ENCODE measurements at regions not wholly inside any gene's neighbourhood (a gene's known extent, or its start where the extent isn't known, plus 50 kb on each side); places are given as distances from the start of the nearest gene placed in this dataset.

- no peak for DNase-seq (ENCODE audit: low spot score)
These were observed 299.7 kb downstream of the LMO7 start for GRCh38 chr13:75935805-75936204.

GRCh38 chr13:75934889-75935288 is 298.8 kb downstream of the LMO7 start:
- DNase-seq (ENCODE audit: low spot score): no peak

GRCh38 chr13:75932636-75933035 is 296.5 kb downstream of the LMO7 start:
- no peak for DNase-seq (ENCODE audit: low spot score)

GRCh38 chr13:75931116-75931515 is 295.0 kb downstream of the LMO7 start:
- DNase-seq (ENCODE audit: low spot score): no peak

GRCh38 chr13:75929076-75929475 is 292.9 kb downstream of the LMO7 start:
- no peak for DNase-seq (ENCODE audit: low spot score)

GRCh38 chr13:75927183-75927669 is 291.1 kb downstream of the LMO7 start:
- DNase-seq (ENCODE audit: low spot score): no peak

GRCh38 chr13:75920536-75920935 is 284.4 kb downstream of the LMO7 start:
- DNase-seq (ENCODE audit: low spot score): no peak

- no peak for DNase-seq (ENCODE audit: low spot score)
These were observed 283.6 kb downstream of the LMO7 start for GRCh38 chr13:75919660-75920199.

GRCh38 chr13:75915066-75915465 is 278.9 kb downstream of the LMO7 start:
- no peak for DNase-seq (ENCODE audit: low spot score)

- no peak for DNase-seq (ENCODE audit: low spot score)
These were observed 277.8 kb downstream of the LMO7 start for GRCh38 chr13:75913925-75914324.

GRCh38 chr13:75910591-75910990 is 274.5 kb downstream of the LMO7 start:
- no peak for DNase-seq (ENCODE audit: low spot score)
